Adipocyte (in vitro differentiated cells): ENCODE measurements at regions not wholly inside any gene's neighbourhood (a gene's known extent, or its start where the extent isn't known, plus 50 kb on each side); places are given as distances from the start of the nearest gene placed in this dataset.

ENCODE experiments used
- DNase-seq: peaks from one replicate; pipeline ENCODE4 v3.0.0-alpha.2; 2015; ENCODE audit warnings: low read depth
- H3K27me3 ChIP-seq: replicated peaks from 2 replicates; pipeline ENCODE4 v1.7.0; 2013; ENCODE audit warnings: mild to moderate bottlenecking, low read length, moderate library complexity; ENCODE audit not compliant: control insufficient read depth, insufficient read depth
- H3K36me3 ChIP-seq: 2 replicates; pipeline ENCODE4 v1.7.0; 2013; ENCODE audit warnings: low read length, mild to moderate bottlenecking, moderate library complexity; ENCODE audit not compliant: control insufficient read depth, insufficient read depth, severe bottlenecking
- H3K4me1 ChIP-seq: 2 replicates; pipeline ENCODE4 v1.7.0; 2013; ENCODE audit warnings: mild to moderate bottlenecking, low read length, moderate library complexity; ENCODE audit not compliant: control insufficient read depth, insufficient read depth
- H3K4me3 ChIP-seq: 2 replicates; pipeline ENCODE4 v1.7.0; 2013; ENCODE audit warnings: mild to moderate bottlenecking, low read length, moderate library complexity
- H3K9ac ChIP-seq: 2 replicates; pipeline ENCODE4 v1.7.0; 2013; ENCODE audit warnings: mild to moderate bottlenecking, low read length, moderate library complexity
- H3K9me3 ChIP-seq: 2 replicates; pipeline ENCODE4 v1.7.0; 2013; ENCODE audit warnings: mild to moderate bottlenecking, low read length, moderate library complexity; ENCODE audit not compliant: control insufficient read depth

GRCh38 chr11:11220786-11221185, 132.3 kb downstream of the CSNK2A3 start:
- H3K9ac ChIP-seq = no peak overlapping the region
- H3K4me3 ChIP-seq = no peak overlapping the region
- H3K27me3 ChIP-seq = peaks cover 31% of the 10 kb centered on the region
- H3K9me3 ChIP-seq = no peaks in the 10 kb centered on the region
- no peak for DNase-seq
- peaks cover 4% of the 10 kb centered on the region for H3K4me1 ChIP-seq
- no peaks in the 10 kb centered on the region for H3K36me3 ChIP-seq

GRCh38 chr11:11218629-11218986, 134.4 kb downstream of the CSNK2A3 start:
- no peak for DNase-seq
- Histone ChIP-seq H3K36me3 (no peaks in the 10 kb centered on the region), H3K9me3 (no peaks in the 10 kb centered on the region), H3K27me3 (peaks cover 38% of the 10 kb centered on the region), H3K4me1 (peaks cover 2% of the 10 kb centered on the region), H3K9ac (no peak overlapping the region), H3K4me3 (no peak overlapping the region)

DNA sequence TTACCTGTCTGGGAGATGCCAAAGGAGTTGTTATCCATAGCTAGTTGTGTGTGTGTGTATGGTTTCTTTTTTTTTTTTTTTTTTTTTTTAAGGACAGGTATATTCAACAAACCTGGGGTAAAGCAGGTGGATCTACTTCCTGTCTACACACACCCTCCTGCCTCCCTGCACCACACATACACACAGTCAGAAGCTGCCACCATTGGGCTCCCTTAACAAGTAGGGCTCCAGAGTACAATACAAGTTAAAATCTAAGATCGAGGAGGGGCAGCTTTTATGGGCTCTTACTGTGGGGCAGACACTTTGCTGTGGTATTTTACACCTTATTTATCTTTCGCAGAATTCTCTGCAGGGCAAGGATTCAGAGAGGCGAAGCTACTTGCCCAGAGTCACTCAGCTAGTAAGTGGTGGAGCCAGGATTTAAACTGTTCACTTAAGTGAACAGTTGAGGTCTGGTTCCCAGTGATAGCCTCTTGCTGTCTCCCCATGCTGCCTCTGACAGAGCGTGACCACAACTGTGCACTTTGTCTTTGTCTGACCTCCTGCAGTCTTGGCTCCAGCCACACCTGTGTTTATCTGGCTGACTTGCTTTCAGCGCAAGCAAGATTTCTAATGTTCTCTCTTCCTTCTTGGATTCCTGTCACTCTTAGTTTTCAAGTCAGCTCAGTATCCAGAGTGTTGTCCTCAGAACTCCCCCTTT, 135.0 kb downstream of the CSNK2A3 start:
- H3K27me3 ChIP-seq = peaks cover 38% of the 10 kb centered on the region
- no peak overlapping the region for H3K9ac ChIP-seq
- no peak for DNase-seq
- H3K4me1 ChIP-seq = peaks cover 2% of the 10 kb centered on the region
- no peaks in the 10 kb centered on the region for H3K36me3 ChIP-seq
- no peak overlapping the region for H3K4me3 ChIP-seq
- no peaks in the 10 kb centered on the region for H3K9me3 ChIP-seq

- H3K4me1 ChIP-seq = peaks cover 2% of the 10 kb centered on the region
- peaks cover 38% of the 10 kb centered on the region for H3K27me3 ChIP-seq
- no peak overlapping the region for H3K4me3 ChIP-seq
- H3K36me3 ChIP-seq = no peaks in the 10 kb centered on the region
- H3K9me3 ChIP-seq = no peaks in the 10 kb centered on the region
- H3K9ac ChIP-seq = no peak overlapping the region
- no peak for DNase-seq
These were observed 135.6 kb downstream of the CSNK2A3 start for GRCh38 chr11:11217289-11217928.

DNA sequence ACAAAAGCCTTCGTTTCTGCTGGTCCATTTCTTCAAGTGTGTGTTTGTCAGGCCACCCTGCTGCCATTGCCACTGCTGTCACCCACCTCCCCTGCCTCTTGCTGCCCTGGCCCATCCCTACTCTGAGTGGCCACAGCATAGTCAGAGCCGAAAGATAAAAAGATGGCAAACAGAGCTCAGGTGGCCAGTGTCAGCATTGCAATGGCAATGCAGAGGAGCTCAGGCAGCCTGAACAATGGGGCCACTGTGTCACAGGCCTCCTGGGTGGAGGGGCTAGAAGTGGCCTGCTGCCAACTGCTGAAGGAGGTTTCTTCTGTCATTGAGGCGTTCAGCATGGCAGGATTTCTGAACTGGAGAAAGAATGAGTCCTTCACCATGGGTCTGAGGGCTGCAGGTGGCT, 137.1 kb downstream of the CSNK2A3 start:
- Histone ChIP-seq H3K27me3 (peaks cover 41% of the 10 kb centered on the region), H3K9ac (no peak overlapping the region), H3K9me3 (no peaks in the 10 kb centered on the region), H3K4me3 (no peak overlapping the region), H3K36me3 (no peaks in the 10 kb centered on the region), H3K4me1 (peaks cover 6% of the 10 kb centered on the region)
- no peak for DNase-seq

DNA sequence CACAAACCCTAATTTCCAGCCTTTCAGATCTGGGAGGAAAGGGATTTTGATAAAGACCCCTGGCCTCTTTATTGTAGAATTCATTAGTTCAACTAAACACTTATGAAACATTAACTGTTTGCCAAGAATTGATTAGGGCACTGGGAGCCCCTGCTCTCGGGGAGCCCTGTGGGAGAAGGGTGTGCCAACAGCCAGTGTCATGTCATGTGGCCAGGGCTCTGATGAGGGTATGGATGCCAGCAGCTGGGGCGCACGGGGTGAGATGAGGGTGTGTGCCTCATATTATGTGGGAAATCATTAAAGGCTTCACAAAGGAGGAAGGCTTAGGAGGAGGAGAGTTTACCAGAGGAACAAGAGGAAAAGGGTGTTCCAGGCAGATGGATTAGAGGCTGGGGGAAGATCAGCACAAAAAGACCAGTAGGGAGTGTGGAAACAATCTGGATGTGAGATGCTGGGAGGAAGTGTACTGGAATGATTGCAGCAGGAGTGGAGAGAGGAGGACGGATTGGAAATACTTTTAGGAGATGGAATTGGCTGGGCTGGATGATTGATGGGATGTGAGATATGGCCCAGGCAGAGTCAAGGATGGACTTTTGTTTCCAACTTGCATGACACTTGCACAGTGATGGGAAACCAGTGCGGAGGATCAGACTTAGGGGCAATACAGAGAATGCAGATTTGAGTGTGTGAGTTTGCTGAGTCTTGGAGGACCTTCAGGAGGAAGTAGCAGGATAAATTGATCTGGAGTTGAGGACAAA, 137.8 kb downstream of the CSNK2A3 start:
- peaks cover 42% of the 10 kb centered on the region for H3K27me3 ChIP-seq
- H3K9me3 ChIP-seq = peaks cover 3% of the 10 kb centered on the region
- H3K9ac ChIP-seq = no peak overlapping the region
- no peak overlapping the region for H3K4me3 ChIP-seq
- H3K4me1 ChIP-seq = peaks cover 6% of the 10 kb centered on the region
- DNase-seq = no peak
- H3K36me3 ChIP-seq = no peaks in the 10 kb centered on the region

DNA sequence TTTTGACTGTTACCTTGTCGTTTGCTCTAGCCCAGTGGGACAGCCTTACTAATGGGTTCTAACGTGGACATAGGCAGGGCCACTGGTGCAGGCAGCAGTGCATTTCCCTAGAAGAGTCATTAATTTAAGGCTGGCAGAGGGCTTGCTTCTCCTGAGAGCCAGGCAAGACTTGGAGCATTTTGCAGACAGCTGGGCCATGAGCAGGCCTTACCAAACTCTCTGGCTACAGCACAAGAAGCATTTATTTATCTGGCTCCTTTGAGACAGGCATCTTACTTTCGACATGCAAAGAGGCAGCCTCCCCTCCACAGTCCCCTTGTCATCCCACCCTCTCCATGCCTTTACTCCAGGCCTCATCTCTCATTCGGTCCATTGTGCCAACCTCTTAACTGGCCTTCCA, 139.9 kb downstream of the CSNK2A3 start:
- peaks cover 51% of the 10 kb centered on the region for H3K27me3 ChIP-seq
- H3K4me3 ChIP-seq = no peak overlapping the region
- no peak overlapping the region for H3K9ac ChIP-seq
- H3K9me3 ChIP-seq = peaks cover 6% of the 10 kb centered on the region
- peaks cover 6% of the 10 kb centered on the region for H3K4me1 ChIP-seq
- DNase-seq = no peak
- H3K36me3 ChIP-seq = no peaks in the 10 kb centered on the region

- peaks cover 6% of the 10 kb centered on the region for H3K4me1 ChIP-seq
- peaks cover 6% of the 10 kb centered on the region for H3K9me3 ChIP-seq
- no peak overlapping the region for H3K9ac ChIP-seq
- H3K27me3 ChIP-seq = peaks cover 47% of the 10 kb centered on the region
- no peak overlapping the region for H3K4me3 ChIP-seq
- no peaks in the 10 kb centered on the region for H3K36me3 ChIP-seq
- no peak for DNase-seq
These were observed 141.2 kb downstream of the CSNK2A3 start for GRCh38 chr11:11211888-11212287.

GRCh38 chr11:11211186-11211585, 141.9 kb downstream of the CSNK2A3 start:
- Histone ChIP-seq H3K9me3 (peaks cover 6% of the 10 kb centered on the region), H3K4me3 (no peak overlapping the region), H3K27me3 (peaks cover 47% of the 10 kb centered on the region), H3K9ac (no peak overlapping the region), H3K4me1 (peaks cover 6% of the 10 kb centered on the region), H3K36me3 (no peaks in the 10 kb centered on the region)
- no peak for DNase-seq

DNA sequence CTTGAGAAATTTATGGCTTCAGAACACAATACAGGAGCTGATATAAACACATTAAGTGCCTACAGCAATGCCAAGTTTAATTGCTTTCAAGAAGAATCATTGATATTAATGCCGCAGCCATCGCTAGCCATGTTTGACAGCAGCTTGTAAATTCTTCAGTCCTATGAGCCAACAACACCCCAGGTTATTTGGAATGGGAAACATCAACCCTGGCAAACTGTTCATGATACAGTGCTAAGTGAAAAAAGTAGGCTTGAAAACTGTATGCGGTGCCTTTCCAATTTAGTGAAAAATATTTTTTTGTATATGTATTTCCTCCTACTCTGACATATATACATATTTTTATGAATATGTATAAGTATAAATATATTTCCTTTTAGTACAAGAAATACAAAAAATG, 142.6 kb downstream of the CSNK2A3 start:
- peaks cover 6% of the 10 kb centered on the region for H3K9me3 ChIP-seq
- peaks cover 43% of the 10 kb centered on the region for H3K27me3 ChIP-seq
- peaks cover 6% of the 10 kb centered on the region for H3K4me1 ChIP-seq
- no peak for DNase-seq
- H3K4me3 ChIP-seq = no peak overlapping the region
- H3K9ac ChIP-seq = no peak overlapping the region
- no peaks in the 10 kb centered on the region for H3K36me3 ChIP-seq

DNA sequence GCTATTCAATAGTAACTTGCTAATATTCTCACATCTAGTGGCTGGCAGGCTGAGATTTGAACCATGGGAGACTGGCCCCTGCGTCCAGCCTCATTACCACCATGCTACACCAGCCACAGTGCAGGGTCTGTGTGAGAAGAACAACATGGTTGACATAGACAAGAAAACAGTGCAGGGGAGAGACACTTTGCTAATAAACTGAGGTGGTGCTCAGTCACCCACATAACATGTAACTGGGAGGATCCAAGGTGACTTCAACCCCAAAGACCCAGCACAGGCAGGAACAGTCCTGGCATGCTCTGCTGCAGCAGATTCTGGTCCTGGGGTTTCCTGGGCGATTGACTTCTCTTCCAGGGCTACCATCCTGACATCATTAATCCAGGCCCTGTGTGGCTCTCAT, 143.1 kb downstream of the CSNK2A3 start:
- Histone ChIP-seq H3K27me3 (peaks cover 40% of the 10 kb centered on the region), H3K36me3 (no peaks in the 10 kb centered on the region), H3K4me1 (peaks cover 6% of the 10 kb centered on the region), H3K4me3 (no peak overlapping the region), H3K9ac (no peak overlapping the region), H3K9me3 (peaks cover 6% of the 10 kb centered on the region)
- no peak for DNase-seq
